Upper lobe of right lung (tissue), 1 donor: ENCODE measurements at regions not wholly inside any gene's neighbourhood (a gene's known extent, or its start where the extent isn't known, plus 50 kb on each side); places are given as distances from the start of the nearest gene placed in this dataset. TPM values are rescaled to one million over a fixed set of nuclear protein-coding genes. Genes with fewer than 3 reads are reported as not detected.

Source experiments
- ATAC-seq: fragments of 200-7000 bp; cut with Tn5 transposase; one replicate; pipeline ENCODE4 v1.9.1; 2020; ENCODE audit warnings: mild to moderate bottlenecking, moderate library complexity
- DNase-seq: peaks from one replicate; pipeline ENCODE4 v3.0.0-alpha.2; 2020
- H3K27ac ChIP-seq: fragments of 200-600 bp; one replicate; pipeline ENCODE4 v1.8.0; 2022
- H3K27me3 ChIP-seq: fragments of 200-600 bp; one replicate; pipeline ENCODE4 v1.8.0; 2022; ENCODE audit warnings: mild to moderate bottlenecking
- H3K36me3 ChIP-seq: fragments of 200-600 bp; one replicate; pipeline ENCODE4 v1.8.0; 2022
- H3K4me1 ChIP-seq: fragments of 200-600 bp; one replicate; pipeline ENCODE4 v1.8.0; 2022
- H3K4me3 ChIP-seq: fragments of 200-600 bp; one replicate; pipeline ENCODE4 v1.8.0; 2022; ENCODE audit warnings: mild to moderate bottlenecking
- H3K9me3 ChIP-seq: fragments of 200-600 bp; one replicate; pipeline ENCODE4 v1.8.0; 2022
- CTCF ChIP-seq: fragments of 200-600 bp; IDR thresholded peaks from one replicate; pipeline ENCODE4 v1.8.0; 2022; ENCODE audit warnings: antibody characterized with exemption
- intact Hi-C: fragments of 100-400 bp; cut with DNase I; formaldehyde crosslinking; loops from one replicate; pipeline ENCODE4 v1.11.0; 2022
- microRNA-seq: library from miRNA; unstranded; fragments of <30 nt; microRNA quantifications from one replicate; pipeline ENCODE4 v1.2.0, GENCODE V29; 2020; ENCODE audit warnings: borderline microRNAs expressed
- donor health status: DM: no; HTN: yes; CAD: no; lungs with severe emphysema.

- no peak overlapping the region for H3K4me3 ChIP-seq
Measured at GRCh38 chr4:184968366-184968765, 49.9 kb upstream of the HELT start.

More at GRCh38 chr4:184968366-184968765, 49.9 kb upstream of the HELT start:
- no peak overlapping the region for H3K27ac ChIP-seq
- ATAC-seq, result no peak
- no peak for TF ChIP-seq CTCF
- H3K36me3 ChIP-seq, result no peaks in the 10 kb centered on the region
- no peak for DNase-seq
- no peaks in the 10 kb centered on the region for H3K27me3 ChIP-seq
- peaks cover 8% of the 10 kb centered on the region for H3K4me1 ChIP-seq
- no peaks in the 10 kb centered on the region for H3K9me3 ChIP-seq
- intact Hi-C loops, result no loop called here

Small RNAs in the stretch of these regions (microRNA-seq; reads per million reads assigned to microRNA genes)
- gene MIR4455, result not detected
